Esophagus squamous epithelium (tissue), 5 donors: ENCODE measurements at regions not wholly inside any gene's neighbourhood (a gene's known extent, or its start where the extent isn't known, plus 50 kb on each side); places are given as distances from the start of the nearest gene placed in this dataset.

Experiments used
- DNase-seq: peaks from one replicate; lab custom pipeline; 2025; lab: John Stamatoyannopoulos, UW
- H3K27ac ChIP-seq, 4 donors: fragments of 200-600 bp; sonication (generic); one replicate each; pipeline ENCODE4 v1.5.1; 2016 to 2019; ENCODE audit warnings: mild to moderate bottlenecking in 1 of 4
- H3K27me3 ChIP-seq, 4 donors: fragments of 200-600 bp; sonication (generic); 1 replicate in 3 of 4; 2 replicates in 1 of 4; pipeline versions ENCODE4 v1.5.1 to v1.6.0; 2017 to 2021; ENCODE audit warnings: antibody characterized with exemption in 1 of 4
- H3K36me3 ChIP-seq, 3 donors: fragments of 200-600 bp; sonication (generic); one replicate each; pipeline ENCODE4 v1.5.1; 2016 to 2019
- H3K4me1 ChIP-seq, 3 donors: fragments of 200-600 bp; sonication (generic); one replicate each; pipeline ENCODE4 v1.5.1; 2017 to 2019
- H3K4me3 ChIP-seq, 4 donors: fragments of 200-600 bp; sonication (generic); 1 replicate in 3 of 4; 2 replicates in 1 of 4; pipeline ENCODE4 v1.5.1; 2016 to 2019; ENCODE audit warnings: mild to moderate bottlenecking in 2 of 4, moderate library complexity in 1 of 4
- H3K9me3 ChIP-seq, 3 donors: fragments of 200-600 bp; sonication (generic); one replicate each; pipeline ENCODE4 v1.5.1; 2016 to 2019
- CTCF ChIP-seq, 6 experiments: fragments of 450-650 bp in 4 of 6; fragments of 200-600 bp in 2 of 6; sonication (generic) in 2 of 6; IDR thresholded peaks; one replicate each; pipeline ENCODE4 v1.5.1; 2016 to 2019; ENCODE audit warnings: antibody characterized with exemption in 6 of 6, mild to moderate bottlenecking in 4 of 6, moderate library complexity in 4 of 6
- POLR2A ChIP-seq, 4 donors: fragments of 450-650 bp; IDR thresholded peaks; one replicate each; pipeline ENCODE4 v1.6.1; 2017; ENCODE audit warnings: antibody characterized with exemption in 4 of 4, mild to moderate bottlenecking in 4 of 4, moderate library complexity in 3 of 4
- WGBS, 2 donors: methylation state at CpG; one replicate each; pipeline ENCODE4 v1.1.5; 2018; 5-methylcytosine and 5-hydroxymethylcytosine counted together
- intact Hi-C: fragments of 100-400 bp; cut with DNase I; formaldehyde crosslinking; loops from one replicate; pipeline ENCODE4 v1.15.0; 2022
- donor health status: DM: yes; HTN: yes; CAD: no.

DNA sequence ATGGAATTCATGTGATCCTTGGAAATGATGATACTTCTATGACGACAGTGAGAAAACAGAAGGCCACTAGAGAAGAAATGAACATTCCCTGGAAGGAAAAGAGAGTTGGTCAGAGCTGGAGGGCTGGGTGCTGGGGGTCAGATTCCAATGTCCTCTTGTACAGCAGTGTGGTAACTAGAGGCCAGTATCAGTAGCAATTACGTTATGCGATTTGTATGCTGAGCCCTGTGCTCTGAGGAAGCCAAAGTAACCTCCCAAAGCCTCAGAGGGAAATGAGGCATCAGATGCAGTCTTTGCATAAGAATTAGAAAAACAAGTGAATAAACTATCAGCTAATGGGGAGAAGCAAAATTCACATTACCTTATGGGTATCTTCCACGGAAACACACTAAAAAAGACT, 65.5 kb upstream of the SLC4A11 start:
- H3K36me3 ChIP-seq, result peaks cover 9 to 96% (median 28%) of the 10 kb centered on the region in 3 donors
- no peak for DNase-seq
- intact Hi-C loops, result no loop called here
- no peaks in the 10 kb centered on the region for H3K27me3 ChIP-seq
- no peaks in the 10 kb centered on the region for H3K4me1 ChIP-seq
- TF ChIP-seq CTCF (IDR thresholded peaks at IDR 0.05), result no peak
- TF ChIP-seq POLR2A (IDR thresholded peaks at IDR 0.05), result no peak
- no peaks in the 10 kb centered on the region for H3K9me3 ChIP-seq
- WGBS, 2 donors, result 93% methylated on average over 4 of the region's 4 CpGs
- H3K27ac ChIP-seq, result no peak overlapping the region
- no peak overlapping the region for H3K4me3 ChIP-seq

GRCh38 chr20:3297079-3297378, 58.0 kb upstream of the SLC4A11 start:
- no peak overlapping the region for H3K27ac ChIP-seq
- H3K4me1 ChIP-seq, result no peaks in the 10 kb centered on the region
- 57 to 77% methylated on average over 1 to 3 of the region's 3 CpGs for WGBS, 2 donors
- DNase-seq, result no peak
- no peaks in the 10 kb centered on the region for H3K9me3 ChIP-seq
- H3K4me3 ChIP-seq, result no peak overlapping the region
- no peaks in the 10 kb centered on the region for H3K27me3 ChIP-seq
- intact Hi-C loops, result no loop called here
- no peak for TF ChIP-seq POLR2A (IDR thresholded peaks at IDR 0.05)
- peaks cover 6 to 96% (median 21%) of the 10 kb centered on the region in 3 donors for H3K36me3 ChIP-seq

GRCh38 chr20:3296261-3297078, 57.5 kb upstream of the SLC4A11 start:
- DNase-seq, result no peak
- WGBS, 2 donors, result 86 to 87% methylated on average over 6 to 11 of the region's 12 CpGs
- intact Hi-C loops, result no loop called here
- no peak for TF ChIP-seq CTCF (IDR thresholded peaks at IDR 0.05)
- H3K4me3 ChIP-seq, result no peak overlapping the region
- no peak overlapping the region for H3K27ac ChIP-seq
- H3K4me1 ChIP-seq, result no peaks in the 10 kb centered on the region
- H3K36me3 ChIP-seq, result peaks cover 6 to 96% (median 21%) of the 10 kb centered on the region in 3 donors
- no peaks in the 10 kb centered on the region for H3K27me3 ChIP-seq
- no peaks in the 10 kb centered on the region for H3K9me3 ChIP-seq
